ENCODE measurements at regions not wholly inside any gene's neighbourhood (a gene's known extent, or its start where the extent isn't known, plus 50 kb on each side); places are given as distances from the start of the nearest gene placed in this dataset.
"Not testable (repeated sequence)": the region's sequence is repeated elsewhere in the genome, so short reads cannot be mapped to it uniquely, and the experiment has no call there.

DNA sequence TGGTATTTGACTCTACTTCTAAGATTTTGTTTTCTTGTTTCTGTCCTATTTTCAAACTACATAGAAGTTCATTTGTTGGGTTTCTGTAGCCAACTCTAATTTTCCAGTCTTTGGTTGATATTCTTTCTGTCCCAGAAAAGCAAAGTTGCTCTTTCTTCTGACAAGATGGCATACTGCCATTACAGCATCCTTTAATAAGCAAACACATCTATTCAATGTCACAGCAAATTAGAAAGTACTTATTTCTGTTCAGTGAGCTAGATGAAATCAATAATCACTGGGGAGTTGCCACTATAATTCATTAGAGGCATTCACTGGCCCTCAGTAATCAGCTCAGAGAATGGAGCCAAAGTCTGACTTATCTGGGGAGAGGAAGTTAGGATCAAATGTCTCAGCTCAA, 1258.0 kb upstream of the IGFBP7 start:
- no peak for DNase-seq (ENCODE audit: low spot score)

DNA sequence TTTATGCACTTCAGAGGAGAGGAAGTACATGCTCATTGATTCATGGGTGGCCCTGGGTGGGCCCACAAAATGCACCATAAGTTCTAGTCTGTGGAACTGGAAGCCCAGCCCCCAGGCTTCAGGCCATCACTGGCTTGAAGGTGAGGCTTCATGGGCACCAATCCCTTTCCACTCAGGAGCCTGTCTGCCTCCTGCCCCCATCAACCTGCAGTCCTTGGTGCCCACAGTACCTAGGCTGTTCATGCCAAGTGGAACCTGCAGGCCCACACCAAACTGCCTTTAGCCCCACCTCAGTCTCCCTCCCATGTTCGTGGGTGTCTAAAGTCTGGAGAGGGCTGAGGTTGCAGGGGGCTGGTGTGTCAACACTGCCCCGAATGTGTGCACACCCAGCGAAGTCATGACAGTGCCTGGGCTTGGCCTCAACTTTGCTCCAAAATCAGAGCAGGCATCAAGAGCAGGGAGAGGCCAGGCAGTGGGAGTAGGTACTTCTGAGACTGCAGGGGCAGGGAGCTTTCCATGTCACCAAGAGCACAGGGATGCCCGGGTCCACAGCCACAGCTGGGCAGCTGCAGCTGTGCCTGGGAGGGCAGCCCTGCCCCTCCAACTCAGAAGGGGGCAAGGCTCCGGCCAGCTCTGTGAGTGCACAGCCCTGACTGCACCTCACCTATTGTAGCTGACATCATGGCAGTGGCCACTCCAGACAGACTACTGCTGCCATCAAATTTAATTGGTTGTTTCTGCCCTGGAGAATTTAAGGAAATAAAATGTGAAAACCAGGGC, 1250.4 kb upstream of the IGFBP7 start:
- no peak for DNase-seq (ENCODE audit: low spot score)

GRCh38 chr4:58359590-58359989, 1249.4 kb upstream of the IGFBP7 start:
- DNase-seq (ENCODE audit: low spot score) = no peak

GRCh38 chr4:58357947-58358346, 1247.8 kb upstream of the IGFBP7 start:
- DNase-seq (ENCODE audit: low spot score) = no peak

DNA sequence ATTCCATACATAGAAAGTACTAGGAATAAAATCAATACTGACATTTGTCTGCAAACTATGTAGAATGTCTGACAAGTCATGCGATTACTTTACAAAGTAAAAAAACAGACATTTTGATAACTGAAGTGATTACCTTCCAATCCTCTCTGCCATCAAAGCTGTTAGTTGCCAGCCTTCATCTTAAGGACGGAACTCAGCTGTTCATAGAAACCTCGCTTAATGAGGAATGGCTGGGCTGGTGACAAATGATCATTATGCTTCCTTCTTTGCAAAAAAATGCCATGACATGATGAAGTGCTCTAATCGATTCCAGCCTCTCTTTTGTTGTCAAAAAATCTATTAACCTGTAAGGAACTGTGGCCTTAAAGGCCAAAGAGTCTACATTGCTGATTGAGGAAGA, 1214.9 kb upstream of the IGFBP7 start:
- DNase-seq (ENCODE audit: low spot score) = no peak

GRCh38 chr4:58313444-58313843, 1203.3 kb upstream of the IGFBP7 start:
- DNase-seq (ENCODE audit: low spot score) = no peak

DNA sequence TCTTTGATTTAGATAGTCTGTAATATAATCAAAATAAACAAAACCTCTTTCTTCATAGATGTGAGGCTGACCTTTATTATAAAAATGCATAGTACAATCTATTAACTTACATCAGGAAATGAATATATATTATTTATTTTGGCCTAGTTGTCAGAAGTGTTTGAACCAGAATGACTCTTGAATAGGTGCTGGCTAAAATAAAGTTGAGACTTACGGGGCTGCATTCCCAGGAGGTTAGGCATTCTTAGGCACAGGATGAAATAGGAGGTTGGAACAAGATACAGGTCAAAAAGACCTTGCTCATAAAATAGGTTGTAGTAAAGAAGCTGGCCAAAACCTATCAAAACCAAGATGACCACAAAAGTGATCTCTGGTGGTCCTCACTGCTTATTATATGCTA, 1193.3 kb upstream of the IGFBP7 start:
- no peak for DNase-seq (ENCODE audit: low spot score)

GRCh38 chr4:58301376-58301999, 1191.3 kb upstream of the IGFBP7 start:
- no peak for DNase-seq (ENCODE audit: low spot score)

- no peak for DNase-seq (ENCODE audit: low spot score)
Measured at GRCh38 chr4:58286335-58286734, 1176.2 kb upstream of the IGFBP7 start.

DNA sequence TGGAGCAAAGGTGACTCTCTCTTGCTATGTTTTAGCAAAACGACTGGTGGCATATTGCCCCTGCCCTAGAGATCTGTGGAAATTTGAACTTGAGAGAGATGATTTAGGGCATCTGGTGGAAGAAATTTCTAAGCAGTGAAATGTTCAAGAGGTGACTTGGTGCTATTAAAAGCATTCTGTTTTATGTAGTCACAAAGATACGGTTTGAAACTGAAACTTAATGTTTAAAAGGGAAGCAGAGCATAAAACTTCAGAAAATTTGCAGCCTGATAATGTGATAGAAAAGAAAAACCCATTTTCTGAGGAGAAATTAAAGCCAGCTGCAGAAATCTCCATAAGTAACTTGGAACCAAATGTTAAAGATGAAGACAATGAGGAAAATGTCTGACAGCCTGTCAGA, 1170.7 kb upstream of the IGFBP7 start:
- not testable (repeated sequence) for DNase-seq (ENCODE audit: low spot score)

DNA sequence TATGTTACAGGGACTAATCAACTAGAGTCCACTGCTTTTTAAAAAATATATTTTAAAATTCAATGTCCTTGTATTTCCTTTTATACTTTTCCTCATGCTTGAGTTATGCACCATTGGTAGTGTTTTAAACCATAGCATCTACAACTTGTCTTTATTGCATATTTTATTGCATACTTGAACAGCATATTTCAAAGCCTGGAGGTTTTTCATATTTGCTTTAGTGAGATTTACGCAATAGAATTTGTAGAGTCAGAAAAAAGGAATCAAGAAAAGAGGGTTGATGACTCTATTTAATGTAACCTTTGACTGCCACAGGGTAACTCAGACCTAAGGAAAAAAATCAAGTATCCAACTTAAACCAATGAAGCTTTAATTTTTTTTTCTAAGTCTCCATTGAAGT, 1165.7 kb upstream of the IGFBP7 start:
- no peak for DNase-seq (ENCODE audit: low spot score)

GRCh38 chr4:58274553-58274952, 1164.4 kb upstream of the IGFBP7 start:
- DNase-seq (ENCODE audit: low spot score) = no peak

GRCh38 chr4:58272311-58272710, 1162.1 kb upstream of the IGFBP7 start:
- DNase-seq (ENCODE audit: low spot score) = no peak

GRCh38 chr4:58265734-58266133, 1155.5 kb upstream of the IGFBP7 start:
- no peak for DNase-seq (ENCODE audit: low spot score)

- no peak for DNase-seq (ENCODE audit: low spot score)
Measured at GRCh38 chr4:58261526-58261925, 1151.3 kb upstream of the IGFBP7 start.

GRCh38 chr4:58254291-58254690, 1144.1 kb upstream of the IGFBP7 start:
- no peak for DNase-seq (ENCODE audit: low spot score)

DNA sequence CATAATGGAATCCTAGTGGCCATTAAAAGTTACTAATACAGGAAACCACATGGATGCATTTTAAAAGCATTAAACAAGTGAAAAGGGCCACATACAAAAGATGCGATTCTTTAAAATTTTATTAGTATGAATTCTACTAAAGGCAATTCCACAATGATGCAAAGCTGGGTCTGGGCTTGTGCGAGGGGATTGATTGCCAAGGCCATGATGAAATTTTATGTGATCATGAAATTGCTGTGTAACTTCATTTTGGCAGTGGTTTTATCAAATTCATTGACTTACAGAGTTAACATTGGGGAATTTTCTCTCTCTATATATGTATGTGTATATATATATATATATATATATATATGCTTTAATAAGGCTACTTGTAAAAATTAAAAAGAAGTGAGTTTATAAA, 1142.5 kb upstream of the IGFBP7 start:
- DNase-seq (ENCODE audit: low spot score) = no peak

DNA sequence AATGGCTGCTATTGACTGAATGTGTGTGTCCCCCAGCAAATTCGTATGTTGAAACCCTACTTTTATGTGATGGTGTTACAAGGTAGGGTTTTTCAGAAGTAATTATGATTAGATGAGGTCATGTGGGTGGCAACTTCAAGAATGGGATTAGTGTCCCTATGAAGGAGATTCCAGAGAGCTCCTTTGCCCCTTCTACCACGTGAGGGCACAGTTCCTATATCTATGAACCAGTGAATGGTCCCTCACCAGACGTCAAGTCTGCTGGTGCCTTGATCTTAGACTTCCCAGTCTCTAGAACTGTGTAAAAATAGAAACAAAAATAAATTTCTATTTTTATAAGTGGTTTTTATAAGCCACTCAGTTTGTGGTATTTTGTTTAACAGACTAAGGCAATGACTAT, 1137.6 kb upstream of the IGFBP7 start:
- DNase-seq (ENCODE audit: low spot score) = no peak

GRCh38 chr4:58225460-58225859, 1115.3 kb upstream of the IGFBP7 start:
- DNase-seq (ENCODE audit: low spot score) = no peak

GRCh38 chr4:58219179-58219578, 1109.0 kb upstream of the IGFBP7 start:
- no peak for DNase-seq (ENCODE audit: low spot score)

DNA sequence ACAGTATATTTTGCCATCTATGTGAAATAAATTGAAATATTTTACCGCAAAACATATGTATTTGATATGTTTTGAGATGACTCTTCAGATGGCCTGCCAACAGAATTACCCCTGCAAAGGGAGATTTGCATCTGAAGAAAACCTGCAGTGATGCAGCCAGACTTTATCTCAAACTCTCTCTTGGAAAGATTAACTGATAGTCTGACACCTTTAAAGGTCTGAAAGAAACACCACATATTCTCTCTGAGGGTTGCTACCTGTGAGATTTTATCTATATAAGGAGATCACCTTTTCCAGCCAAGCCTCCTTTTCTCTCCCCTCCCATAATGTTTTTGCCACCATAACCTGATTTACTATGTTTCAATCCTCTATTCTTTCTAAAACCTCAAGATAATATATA, 1106.3 kb upstream of the IGFBP7 start:
- no peak for DNase-seq (ENCODE audit: low spot score)

DNA sequence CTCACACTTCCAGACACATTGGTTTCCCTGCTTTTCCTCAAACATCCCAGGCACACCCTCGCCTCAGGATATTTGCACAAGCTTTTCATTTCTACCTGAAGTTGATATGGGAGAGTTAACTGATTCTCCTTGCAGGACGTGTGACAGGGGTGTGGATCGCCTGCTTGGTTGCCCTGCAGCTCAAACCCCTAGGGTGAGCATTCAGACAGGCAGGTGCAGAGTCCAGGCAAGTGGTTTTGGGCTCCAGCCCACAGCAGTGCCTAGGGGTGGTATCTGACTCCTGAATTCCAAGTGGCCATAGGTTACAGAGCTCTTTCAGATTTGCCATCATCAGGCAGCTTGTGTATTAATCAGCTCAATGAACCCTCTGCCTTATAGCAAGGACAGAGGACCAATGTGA, 1104.2 kb upstream of the IGFBP7 start:
- no peak for DNase-seq (ENCODE audit: low spot score)

- no peak for DNase-seq (ENCODE audit: low spot score)
Measured at GRCh38 chr4:58209551-58209950, 1099.4 kb upstream of the IGFBP7 start.

GRCh38 chr4:58209001-58209400, 1098.8 kb upstream of the IGFBP7 start:
- DNase-seq (ENCODE audit: low spot score) = no peak

Measured in ureter (tissue), 1 donor.